ENCODE measurements at regions not wholly inside any gene's neighbourhood (a gene's known extent, or its start where the extent isn't known, plus 50 kb on each side); places are given as distances from the start of the nearest gene placed in this dataset.
"Not testable (repeated sequence)": the region's sequence is repeated elsewhere in the genome, so short reads cannot be mapped to it uniquely, and the experiment has no call there.

GRCh38 chrX:13955975-13956374 is 73.7 kb downstream of the GEMIN8 start:
- no peaks in the 10 kb centered on the region for H3K36me3 Mint-ChIP-seq (ENCODE audit: low read depth)
- no peaks in the 10 kb centered on the region for H3K9me3 Mint-ChIP-seq
- no peak overlapping the region for H3K27ac Mint-ChIP-seq
- H3K4me1 Mint-ChIP-seq, result peaks cover 5% of the 10 kb centered on the region
- H3K27me3 Mint-ChIP-seq, result peaks cover 7% of the 10 kb centered on the region
- no peak overlapping the region for H3K4me3 Mint-ChIP-seq
- no peak for ATAC-seq (replicated peaks)

DNA sequence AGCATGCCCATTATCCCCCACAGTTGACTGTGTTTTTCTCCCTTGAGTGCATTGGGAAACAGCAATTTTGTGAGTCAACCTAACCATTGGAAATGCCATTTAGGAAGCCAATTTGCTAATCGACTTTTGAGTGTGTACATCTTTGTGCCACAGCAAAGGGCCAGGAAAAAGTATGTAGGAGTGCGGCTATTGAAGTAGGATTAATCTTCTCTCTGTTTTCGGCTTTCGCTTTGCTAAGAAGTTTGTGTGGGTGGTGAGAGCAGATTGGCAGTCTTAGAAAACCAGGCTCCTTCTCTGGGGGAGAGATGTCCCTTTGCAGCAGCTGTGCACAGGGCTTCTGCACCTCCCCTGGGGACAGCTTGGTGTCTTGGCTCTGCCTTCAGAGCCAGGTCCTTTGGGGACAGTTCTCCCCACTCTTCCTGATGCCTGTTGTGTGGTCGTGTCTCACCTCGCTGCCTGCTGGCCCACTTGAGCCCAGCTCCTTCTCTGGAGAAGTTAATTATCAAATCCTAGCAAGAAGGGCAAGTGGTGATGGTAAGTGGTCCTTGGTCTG is 74.5 kb downstream of the GEMIN8 start:
- H3K27me3 Mint-ChIP-seq, result peaks cover 7% of the 10 kb centered on the region
- no peak overlapping the region for H3K27ac Mint-ChIP-seq
- H3K36me3 Mint-ChIP-seq (ENCODE audit: low read depth), result no peaks in the 10 kb centered on the region
- ATAC-seq (replicated peaks), result no peak
- H3K4me1 Mint-ChIP-seq, result peaks cover 5% of the 10 kb centered on the region
- H3K9me3 Mint-ChIP-seq, result no peaks in the 10 kb centered on the region
- H3K4me3 Mint-ChIP-seq, result no peak overlapping the region

GRCh38 chrX:13952581-13952980 is 77.1 kb downstream of the GEMIN8 start:
- no peak for ATAC-seq (replicated peaks)
- H3K4me3 Mint-ChIP-seq, result no peak overlapping the region
- peaks cover 7% of the 10 kb centered on the region for H3K27me3 Mint-ChIP-seq
- H3K36me3 Mint-ChIP-seq (ENCODE audit: low read depth), result no peaks in the 10 kb centered on the region
- no peak overlapping the region for H3K27ac Mint-ChIP-seq
- no peaks in the 10 kb centered on the region for H3K4me1 Mint-ChIP-seq
- no peaks in the 10 kb centered on the region for H3K9me3 Mint-ChIP-seq

- H3K9me3 Mint-ChIP-seq, result not testable (repeated sequence)
These were observed 83.5 kb downstream of the GEMIN8 start for GRCh38 chrX:13946223-13946622.

GRCh38 chrX:13945787-13946186 is 83.9 kb downstream of the GEMIN8 start:
- peaks cover 13% of the 10 kb centered on the region for H3K27me3 Mint-ChIP-seq

More at GRCh38 chrX:13946223-13946622, 83.5 kb downstream of the GEMIN8 start:
- H3K4me1 Mint-ChIP-seq; H3K4me3 Mint-ChIP-seq; H3K27me3 Mint-ChIP-seq; H3K27ac Mint-ChIP-seq; ATAC-seq (replicated peaks); H3K36me3 Mint-ChIP-seq (ENCODE audit: low read depth): not testable (repeated sequence)

GRCh38 chrX:13940671-13941070 is 89.0 kb downstream of the GEMIN8 start:
- no peak overlapping the region for H3K4me3 Mint-ChIP-seq
- peaks cover 27% of the 10 kb centered on the region for H3K27me3 Mint-ChIP-seq
- H3K36me3 Mint-ChIP-seq (ENCODE audit: low read depth), result no peaks in the 10 kb centered on the region
- no peak for ATAC-seq (replicated peaks)
- H3K4me1 Mint-ChIP-seq, result no peaks in the 10 kb centered on the region
- no peaks in the 10 kb centered on the region for H3K9me3 Mint-ChIP-seq
- no peak overlapping the region for H3K27ac Mint-ChIP-seq

More at GRCh38 chrX:13945787-13946186, 83.9 kb downstream of the GEMIN8 start:
- not testable (repeated sequence) for H3K4me3 Mint-ChIP-seq; H3K9me3 Mint-ChIP-seq; ATAC-seq (replicated peaks); H3K27ac Mint-ChIP-seq; H3K4me1 Mint-ChIP-seq; H3K36me3 Mint-ChIP-seq (ENCODE audit: low read depth)

GRCh38 chrX:13939741-13940597 is 89.7 kb downstream of the GEMIN8 start:
- Mint-ChIP-seq H3K36me3 (ENCODE audit: low read depth) (no peaks in the 10 kb centered on the region), H3K4me3 (no peak overlapping the region), H3K27ac (no peak overlapping the region), H3K9me3 (no peaks in the 10 kb centered on the region), H3K27me3 (peaks cover 27% of the 10 kb centered on the region), H3K4me1 (no peaks in the 10 kb centered on the region)
- no peak for ATAC-seq (replicated peaks)

GRCh38 chrX:13938829-13939530 is 90.7 kb downstream of the GEMIN8 start:
- H3K27ac Mint-ChIP-seq, result no peak overlapping the region
- no peak for ATAC-seq (replicated peaks)
- peaks cover 26% of the 10 kb centered on the region for H3K27me3 Mint-ChIP-seq
- no peaks in the 10 kb centered on the region for H3K4me1 Mint-ChIP-seq
- peak overlapping the region; percentile 37 for H3K4me3 Mint-ChIP-seq
- no peaks in the 10 kb centered on the region for H3K9me3 Mint-ChIP-seq
- H3K36me3 Mint-ChIP-seq (ENCODE audit: low read depth), result no peaks in the 10 kb centered on the region

DNA sequence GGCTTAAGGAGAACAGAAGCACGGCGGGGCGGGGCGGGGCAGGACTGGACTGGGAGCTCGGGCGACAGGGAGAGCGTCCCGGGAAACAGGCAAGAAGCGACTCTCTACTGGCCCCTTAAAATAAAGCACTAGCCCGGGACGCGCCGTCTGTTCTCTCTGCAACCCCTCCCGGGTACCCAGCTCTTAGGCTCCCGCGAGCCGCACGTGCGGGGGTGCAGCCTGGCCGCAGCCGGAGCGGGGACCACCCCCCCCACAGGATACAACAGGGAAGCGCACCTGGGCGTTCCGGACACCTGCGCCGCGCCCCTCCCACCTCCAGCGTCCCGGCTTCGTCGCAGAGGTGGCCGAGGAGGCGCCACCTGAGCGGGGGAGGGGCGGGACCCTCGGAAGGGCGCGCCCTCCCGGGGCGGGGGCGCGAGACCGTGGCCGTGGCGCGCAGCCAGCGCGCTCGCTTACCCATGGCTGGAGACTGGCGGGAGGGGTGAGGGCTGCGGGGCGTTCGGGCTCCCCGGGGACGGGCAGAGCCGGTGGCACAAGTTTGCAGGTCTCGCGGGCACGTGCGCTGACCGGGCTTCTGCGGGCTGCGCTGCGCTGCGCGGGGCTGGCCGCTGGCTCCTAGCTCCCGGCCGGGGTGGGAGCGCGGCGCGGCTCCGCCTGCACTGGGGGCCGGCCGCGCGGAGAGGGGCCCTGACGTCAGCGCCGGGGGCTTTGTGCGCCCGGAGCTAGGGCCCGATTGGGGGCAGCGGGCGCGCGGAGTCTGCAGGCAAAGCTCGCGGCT is 91.5 kb downstream of the GEMIN8 start:
- peaks cover 23% of the 10 kb centered on the region for H3K27me3 Mint-ChIP-seq
- no peaks in the 10 kb centered on the region for H3K9me3 Mint-ChIP-seq
- H3K36me3 Mint-ChIP-seq (ENCODE audit: low read depth), result no peaks in the 10 kb centered on the region
- ATAC-seq (replicated peaks), result no peak
- H3K4me3 Mint-ChIP-seq, result peak overlapping the region; percentile 43
- no peaks in the 10 kb centered on the region for H3K4me1 Mint-ChIP-seq
- no peak overlapping the region for H3K27ac Mint-ChIP-seq

GRCh38 chrX:13937370-13938050 is 92.2 kb downstream of the GEMIN8 start:
- Mint-ChIP-seq H3K36me3 (ENCODE audit: low read depth) (no peaks in the 10 kb centered on the region), H3K27ac (no peak overlapping the region), H3K4me3 (peak overlapping the region; percentile 43), H3K9me3 (no peaks in the 10 kb centered on the region), H3K27me3 (peaks cover 23% of the 10 kb centered on the region), H3K4me1 (no peaks in the 10 kb centered on the region)
- ATAC-seq (replicated peaks), result no peak

DNA sequence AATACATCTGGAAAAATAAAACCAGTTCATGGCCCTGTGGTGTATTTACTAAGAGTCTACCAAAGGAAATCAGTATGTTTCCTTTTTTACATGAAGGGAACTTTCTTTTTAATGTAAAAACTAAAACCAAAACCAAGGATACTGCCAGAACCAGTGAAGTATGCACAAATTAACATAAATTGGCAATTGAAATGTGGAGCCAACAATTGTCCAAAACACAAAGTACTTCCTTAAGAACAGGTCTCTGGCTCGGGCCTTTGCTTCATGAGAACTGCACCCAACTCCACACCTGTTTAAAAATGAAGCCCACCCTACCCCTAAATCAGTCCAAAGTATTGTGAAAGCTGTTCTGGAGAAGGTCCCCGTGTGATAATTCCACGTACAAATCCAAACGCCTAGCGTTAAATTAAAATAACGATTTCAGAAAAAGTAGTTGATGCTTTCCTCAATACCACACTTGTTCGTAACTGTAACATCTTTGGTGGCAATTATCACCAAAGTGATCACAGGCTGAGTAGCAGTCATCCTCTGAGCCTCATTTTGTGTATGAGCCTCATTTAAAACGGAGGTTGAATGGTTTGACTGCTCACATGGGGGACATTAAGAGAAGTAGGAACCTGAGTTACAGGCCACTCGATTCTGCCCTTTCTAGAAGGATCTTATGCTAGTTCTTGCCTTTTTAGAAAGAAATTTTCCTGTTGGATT is 93.0 kb downstream of the GEMIN8 start:
- H3K4me1 Mint-ChIP-seq, result no peaks in the 10 kb centered on the region
- H3K4me3 Mint-ChIP-seq, result no peak overlapping the region
- H3K27ac Mint-ChIP-seq, result no peak overlapping the region
- no peaks in the 10 kb centered on the region for H3K36me3 Mint-ChIP-seq (ENCODE audit: low read depth)
- H3K9me3 Mint-ChIP-seq, result no peaks in the 10 kb centered on the region
- H3K27me3 Mint-ChIP-seq, result peaks cover 24% of the 10 kb centered on the region
- ATAC-seq (replicated peaks), result no peak

DNA sequence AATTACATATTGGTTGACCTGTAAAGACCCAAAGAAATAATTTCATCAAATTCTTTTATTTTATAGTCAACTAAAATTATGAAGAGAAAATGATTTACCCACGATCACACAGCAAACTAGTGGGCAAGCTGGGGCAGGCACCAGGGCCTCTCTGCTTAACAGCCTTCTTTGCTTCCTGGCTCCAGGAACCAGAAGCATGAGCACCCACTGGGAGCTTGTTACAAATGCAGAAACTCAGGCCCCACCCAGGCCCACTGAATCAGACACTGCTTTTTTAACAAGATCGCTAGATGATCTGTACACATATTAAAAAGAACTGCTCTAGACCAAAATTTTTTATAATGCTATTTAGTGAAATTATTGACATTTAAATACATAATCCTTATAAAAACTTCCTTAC is 95.0 kb downstream of the GEMIN8 start:
- peaks cover 12% of the 10 kb centered on the region for H3K27me3 Mint-ChIP-seq
- no peak for ATAC-seq (replicated peaks)

DNA sequence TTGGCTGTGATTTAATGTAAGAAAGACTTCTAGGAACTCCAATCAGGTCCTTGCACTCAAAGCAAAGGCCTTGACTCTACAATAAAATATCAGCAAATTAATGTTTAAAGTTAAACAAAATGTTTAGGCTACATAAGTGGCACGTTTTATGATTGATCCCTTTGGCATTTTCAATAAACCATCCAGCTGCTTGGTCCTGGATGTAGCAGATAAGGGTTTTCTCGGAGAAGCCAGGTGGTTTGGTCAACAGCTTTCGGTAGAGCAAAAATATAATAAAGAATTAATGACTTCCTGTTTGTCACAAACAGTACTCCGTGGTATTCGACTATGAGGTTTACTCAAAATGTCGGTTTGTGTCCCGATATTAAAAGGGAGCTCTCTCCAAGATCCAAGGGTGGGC is 95.8 kb downstream of the GEMIN8 start:
- peaks cover 7% of the 10 kb centered on the region for H3K27me3 Mint-ChIP-seq

More for the DNA sequence above, 95.0 kb downstream of the GEMIN8 start:
- no peak overlapping the region for H3K4me3 Mint-ChIP-seq
- no peaks in the 10 kb centered on the region for H3K36me3 Mint-ChIP-seq (ENCODE audit: low read depth)
- no peaks in the 10 kb centered on the region for H3K4me1 Mint-ChIP-seq
- no peaks in the 10 kb centered on the region for H3K9me3 Mint-ChIP-seq
- H3K27ac Mint-ChIP-seq, result no peak overlapping the region

More for the DNA sequence above, 95.8 kb downstream of the GEMIN8 start:
- H3K4me3 Mint-ChIP-seq, result no peak overlapping the region
- H3K36me3 Mint-ChIP-seq (ENCODE audit: low read depth), result no peaks in the 10 kb centered on the region
- no peak overlapping the region for H3K27ac Mint-ChIP-seq
- no peaks in the 10 kb centered on the region for H3K4me1 Mint-ChIP-seq
- ATAC-seq (replicated peaks), result no peak
- H3K9me3 Mint-ChIP-seq, result no peaks in the 10 kb centered on the region

Data from activated T-helper 17 cell treated with anti-CD3 and anti-CD28 coated beads, Interleukin-2, amount 50 U/mL, for 72 hours (primary cell).